Breast epithelium (tissue), 3 donors: ENCODE measurements at regions not wholly inside any gene's neighbourhood (a gene's known extent, or its start where the extent isn't known, plus 50 kb on each side); places are given as distances from the start of the nearest gene placed in this dataset.

Experiments
- CTCF ChIP-seq, 3 donors: fragments of 450-650 bp; IDR thresholded peaks; one replicate each; pipeline ENCODE4 v1.5.1; 2016 to 2017; ENCODE audit warnings: antibody characterized with exemption in 3 of 3, mild to moderate bottlenecking in 3 of 3, moderate library complexity in 3 of 3
- POLR2A ChIP-seq: fragments of 450-650 bp; IDR thresholded peaks from one replicate; pipeline ENCODE4 v1.6.1; 2016; ENCODE audit warnings: antibody characterized with exemption, mild to moderate bottlenecking, moderate library complexity

GRCh38 chr7:33809228-33809627 lies 96.1 kb upstream of the BMPER start:
- TF ChIP-seq CTCF (IDR thresholded peaks at IDR 0.05) (no peak), POLR2A (no peak)
